ENCODE measurements at regions not wholly inside any gene's neighbourhood (a gene's known extent, or its start where the extent isn't known, plus 50 kb on each side); places are given as distances from the start of the nearest gene placed in this dataset.
"Not testable (repeated sequence)": the region's sequence is repeated elsewhere in the genome, so short reads cannot be mapped to it uniquely, and the experiment has no call there.

GRCh38 chr14:70269582-70269981 lies 80.8 kb upstream of the SLC8A3 start:
- H3K4me3 ChIP-seq (ENCODE audit: low read depth, low read length), result no peak overlapping the region
- no peaks in the 10 kb centered on the region for H3K27me3 ChIP-seq (ENCODE audit: control insufficient read depth, insufficient read depth, low read length)
- H3K27ac ChIP-seq (ENCODE audit: low read depth, low read length), result no peak overlapping the region

GRCh38 chr14:70268760-70269159 lies 80.0 kb upstream of the SLC8A3 start:
- Histone ChIP-seq H3K4me1 (ENCODE audit: control insufficient read depth, insufficient read depth, low read length) (no peaks in the 10 kb centered on the region), H3K27me3 (ENCODE audit: control insufficient read depth, insufficient read depth, low read length) (no peaks in the 10 kb centered on the region), H3K36me3 (ENCODE audit: control insufficient read depth, insufficient read depth, low read length) (no peaks in the 10 kb centered on the region), H3K9ac (ENCODE audit: low read length) (no peak overlapping the region), H3K4me3 (ENCODE audit: low read depth, low read length) (no peak overlapping the region), H3K27ac (ENCODE audit: low read depth, low read length) (no peak overlapping the region), H3K9me3 (ENCODE audit: control insufficient read depth, insufficient read depth, low read depth, low read length) (no peaks in the 10 kb centered on the region)

More at GRCh38 chr14:70269582-70269981, 80.8 kb upstream of the SLC8A3 start:
- Histone ChIP-seq H3K9me3 (ENCODE audit: control insufficient read depth, insufficient read depth, low read depth, low read length) (no peaks in the 10 kb centered on the region), H3K4me1 (ENCODE audit: control insufficient read depth, insufficient read depth, low read length) (no peaks in the 10 kb centered on the region), H3K36me3 (ENCODE audit: control insufficient read depth, insufficient read depth, low read length) (no peaks in the 10 kb centered on the region), H3K9ac (ENCODE audit: low read length) (no peak overlapping the region)

- Histone ChIP-seq H3K27ac (ENCODE audit: low read depth, low read length) (no peak overlapping the region), H3K9me3 (ENCODE audit: control insufficient read depth, insufficient read depth, low read depth, low read length) (no peaks in the 10 kb centered on the region), H3K4me1 (ENCODE audit: control insufficient read depth, insufficient read depth, low read length) (no peaks in the 10 kb centered on the region), H3K9ac (ENCODE audit: low read length) (no peak overlapping the region), H3K27me3 (ENCODE audit: control insufficient read depth, insufficient read depth, low read length) (no peaks in the 10 kb centered on the region), H3K36me3 (ENCODE audit: control insufficient read depth, insufficient read depth, low read length) (no peaks in the 10 kb centered on the region), H3K4me3 (ENCODE audit: low read depth, low read length) (no peak overlapping the region)
Observed at GRCh38 chr14:70266157-70266556, 77.4 kb upstream of the SLC8A3 start.

- no peak overlapping the region for H3K4me3 ChIP-seq (ENCODE audit: low read depth, low read length)
- H3K27me3 ChIP-seq (ENCODE audit: control insufficient read depth, insufficient read depth, low read length), result no peaks in the 10 kb centered on the region
- H3K9ac ChIP-seq (ENCODE audit: low read length), result no peak overlapping the region
- H3K4me1 ChIP-seq (ENCODE audit: control insufficient read depth, insufficient read depth, low read length), result no peaks in the 10 kb centered on the region
- no peak overlapping the region for H3K27ac ChIP-seq (ENCODE audit: low read depth, low read length)
- no peaks in the 10 kb centered on the region for H3K9me3 ChIP-seq (ENCODE audit: control insufficient read depth, insufficient read depth, low read depth, low read length)
- H3K36me3 ChIP-seq (ENCODE audit: control insufficient read depth, insufficient read depth, low read length), result no peaks in the 10 kb centered on the region
Observed at GRCh38 chr14:70265422-70265821, 76.7 kb upstream of the SLC8A3 start.

- H3K9me3 ChIP-seq (ENCODE audit: control insufficient read depth, insufficient read depth, low read depth, low read length), result peaks cover 6% of the 10 kb centered on the region; the same call in 1 of the 2 replicates
- H3K36me3 ChIP-seq (ENCODE audit: control insufficient read depth, insufficient read depth, low read length), result no peaks in the 10 kb centered on the region
- H3K4me3 ChIP-seq (ENCODE audit: low read depth, low read length), result no peak overlapping the region
- no peak overlapping the region for H3K27ac ChIP-seq (ENCODE audit: low read depth, low read length)
- no peak overlapping the region for H3K9ac ChIP-seq (ENCODE audit: low read length)
- H3K27me3 ChIP-seq (ENCODE audit: control insufficient read depth, insufficient read depth, low read length), result no peaks in the 10 kb centered on the region
- no peaks in the 10 kb centered on the region for H3K4me1 ChIP-seq (ENCODE audit: control insufficient read depth, insufficient read depth, low read length)
Observed at GRCh38 chr14:70259420-70259819, 70.7 kb upstream of the SLC8A3 start.

GRCh38 chr14:70257526-70257925 lies 68.8 kb upstream of the SLC8A3 start:
- Histone ChIP-seq H3K27me3 (ENCODE audit: control insufficient read depth, insufficient read depth, low read length) (no peaks in the 10 kb centered on the region), H3K27ac (ENCODE audit: low read depth, low read length) (no peak overlapping the region), H3K4me3 (ENCODE audit: low read depth, low read length) (no peak overlapping the region), H3K36me3 (ENCODE audit: control insufficient read depth, insufficient read depth, low read length) (no peaks in the 10 kb centered on the region), H3K9ac (ENCODE audit: low read length) (no peak overlapping the region), H3K4me1 (ENCODE audit: control insufficient read depth, insufficient read depth, low read length) (no peaks in the 10 kb centered on the region), H3K9me3 (ENCODE audit: control insufficient read depth, insufficient read depth, low read depth, low read length) (peaks cover 6% of the 10 kb centered on the region; the same call in 1 of the 2 replicates)

- H3K9ac ChIP-seq (ENCODE audit: low read length), result no peak overlapping the region
- H3K27me3 ChIP-seq (ENCODE audit: control insufficient read depth, insufficient read depth, low read length), result no peaks in the 10 kb centered on the region
- no peak overlapping the region for H3K4me3 ChIP-seq (ENCODE audit: low read depth, low read length)
Observed at GRCh38 chr14:70256601-70257000, 67.8 kb upstream of the SLC8A3 start.

GRCh38 chr14:70255071-70256057 lies 66.6 kb upstream of the SLC8A3 start:
- H3K4me1 ChIP-seq (ENCODE audit: control insufficient read depth, insufficient read depth, low read length); H3K36me3 ChIP-seq (ENCODE audit: control insufficient read depth, insufficient read depth, low read length); H3K27me3 ChIP-seq (ENCODE audit: control insufficient read depth, insufficient read depth, low read length); H3K9me3 ChIP-seq (ENCODE audit: control insufficient read depth, insufficient read depth, low read depth, low read length); H3K27ac ChIP-seq (ENCODE audit: low read depth, low read length): not testable (repeated sequence)
- H3K4me3 ChIP-seq (ENCODE audit: low read depth, low read length), result peak overlapping the region; percentile 56
- H3K9ac ChIP-seq (ENCODE audit: low read length), result peak overlapping the region; percentile 61

More at GRCh38 chr14:70256601-70257000, 67.8 kb upstream of the SLC8A3 start:
- Histone ChIP-seq H3K9me3 (ENCODE audit: control insufficient read depth, insufficient read depth, low read depth, low read length) (peaks cover 6% of the 10 kb centered on the region; the same call in 1 of the 2 replicates), H3K4me1 (ENCODE audit: control insufficient read depth, insufficient read depth, low read length) (no peaks in the 10 kb centered on the region), H3K36me3 (ENCODE audit: control insufficient read depth, insufficient read depth, low read length) (no peaks in the 10 kb centered on the region), H3K27ac (ENCODE audit: low read depth, low read length) (no peak overlapping the region)

GRCh38 chr14:70254476-70254961 lies 65.8 kb upstream of the SLC8A3 start:
- no peaks in the 10 kb centered on the region for H3K36me3 ChIP-seq (ENCODE audit: control insufficient read depth, insufficient read depth, low read length)
- H3K4me1 ChIP-seq (ENCODE audit: control insufficient read depth, insufficient read depth, low read length), result no peaks in the 10 kb centered on the region
- peak overlapping the region; percentile 58 for H3K4me3 ChIP-seq (ENCODE audit: low read depth, low read length)
- peak overlapping the region; percentile 61 for H3K9ac ChIP-seq (ENCODE audit: low read length)
- no peaks in the 10 kb centered on the region for H3K27me3 ChIP-seq (ENCODE audit: control insufficient read depth, insufficient read depth, low read length)
- peaks cover 6% of the 10 kb centered on the region; the same call in 1 of the 2 replicates for H3K9me3 ChIP-seq (ENCODE audit: control insufficient read depth, insufficient read depth, low read depth, low read length)
- no peak overlapping the region for H3K27ac ChIP-seq (ENCODE audit: low read depth, low read length)

GRCh38 chr14:70253547-70253946 lies 64.8 kb upstream of the SLC8A3 start:
- not testable (repeated sequence) for H3K27ac ChIP-seq (ENCODE audit: low read depth, low read length); H3K36me3 ChIP-seq (ENCODE audit: control insufficient read depth, insufficient read depth, low read length); H3K27me3 ChIP-seq (ENCODE audit: control insufficient read depth, insufficient read depth, low read length); H3K4me1 ChIP-seq (ENCODE audit: control insufficient read depth, insufficient read depth, low read length); H3K9me3 ChIP-seq (ENCODE audit: control insufficient read depth, insufficient read depth, low read depth, low read length); H3K4me3 ChIP-seq (ENCODE audit: low read depth, low read length); H3K9ac ChIP-seq (ENCODE audit: low read length)

GRCh38 chr14:70245026-70245425 lies 56.3 kb upstream of the SLC8A3 start:
- no peak overlapping the region for H3K9ac ChIP-seq (ENCODE audit: low read length)

More at GRCh38 chr14:70245026-70245425, 56.3 kb upstream of the SLC8A3 start:
- H3K9me3 ChIP-seq (ENCODE audit: control insufficient read depth, insufficient read depth, low read depth, low read length), result no peaks in the 10 kb centered on the region
- H3K36me3 ChIP-seq (ENCODE audit: control insufficient read depth, insufficient read depth, low read length), result no peaks in the 10 kb centered on the region
- no peak overlapping the region for H3K27ac ChIP-seq (ENCODE audit: low read depth, low read length)
- H3K4me1 ChIP-seq (ENCODE audit: control insufficient read depth, insufficient read depth, low read length), result no peaks in the 10 kb centered on the region
- no peaks in the 10 kb centered on the region for H3K27me3 ChIP-seq (ENCODE audit: control insufficient read depth, insufficient read depth, low read length)
- H3K4me3 ChIP-seq (ENCODE audit: low read depth, low read length), result no peak overlapping the region
